Endothelial cell of umbilical vein (primary cell): ENCODE measurements at regions not wholly inside any gene's neighbourhood (a gene's known extent, or its start where the extent isn't known, plus 50 kb on each side); places are given as distances from the start of the nearest gene placed in this dataset.

Source experiments
- CTCF ChIP-seq, 2 donors: IDR thresholded peaks; 1 replicate in 1 of 2; 2 replicates in 1 of 2; pipeline ENCODE4 v1.5.1; 2011; ENCODE audit warnings: low read length in 2 of 2, mild to moderate bottlenecking in 2 of 2, moderate library complexity in 2 of 2, control low read depth in 1 of 2, inconsistent platforms in 1 of 2, low read depth in 1 of 2; ENCODE audit not compliant: insufficient read depth in 1 of 2; ENCODE audit errors: extremely low read depth in 1 of 2
- JUN ChIP-seq: IDR thresholded peaks from 2 replicates; pipeline ENCODE4 v1.6.1; 2011; ENCODE audit warnings: borderline replicate concordance, low read depth; ENCODE audit not compliant: insufficient read length, insufficient read depth
- MAX ChIP-seq: IDR thresholded peaks from 2 replicates; pipeline ENCODE4 v1.6.1; 2011; ENCODE audit not compliant: insufficient read depth, insufficient read length
- MYC ChIP-seq: IDR thresholded peaks from one replicate; pipeline ENCODE4 v1.6.1; 2011; ENCODE audit warnings: mild to moderate bottlenecking, low read depth, low read length
- POLR2A ChIP-seq: IDR thresholded peaks from 2 replicates; pipeline ENCODE4 v1.6.1; 2012; ENCODE audit warnings: low read depth, mild to moderate bottlenecking, control low read depth, low read length
- POLR2AphosphoS5 ChIP-seq: IDR thresholded peaks from 2 replicates; pipeline ENCODE4 v1.6.1; 2012; ENCODE audit warnings: low read depth, mild to moderate bottlenecking, control low read depth, low read length, moderate library complexity; ENCODE audit not compliant: insufficient read depth

DNA sequence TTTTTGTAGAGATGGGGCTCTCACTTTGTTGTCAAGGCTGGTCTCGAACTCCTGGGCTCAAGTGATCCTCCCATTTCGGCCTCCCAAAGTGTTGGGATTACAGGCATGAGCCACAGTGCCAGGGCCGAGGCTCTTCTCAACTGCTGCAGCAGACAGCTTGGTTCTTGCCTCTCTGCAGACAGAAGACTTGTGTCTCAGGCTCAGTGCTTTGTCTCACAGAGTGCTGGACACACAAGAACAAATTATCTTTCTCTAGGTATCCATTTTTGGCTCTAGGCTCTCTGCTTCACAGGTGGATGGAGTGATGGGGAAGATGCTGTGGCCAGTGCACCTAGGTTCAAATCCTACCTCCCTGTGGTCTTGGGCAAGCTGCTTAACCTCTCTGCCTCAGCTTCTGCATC lies 80.8 kb upstream of the RNU2-1 start:
- no peak for TF ChIP-seq CTCF (IDR thresholded peaks at IDR 0.05; ENCODE audit: extremely low read depth in 1 of 2, insufficient read depth in 1 of 2, low read depth in 1 of 2, low read length in 2 of 2)
- TF ChIP-seq POLR2A: no peak
- no peak for TF ChIP-seq POLR2AphosphoS5
- no peak for TF ChIP-seq JUN
- TF ChIP-seq MAX: no peak
- TF ChIP-seq MYC: no peak
